ENCODE measurements at regions not wholly inside any gene's neighbourhood (a gene's known extent, or its start where the extent isn't known, plus 50 kb on each side); places are given as distances from the start of the nearest gene placed in this dataset.

DNA sequence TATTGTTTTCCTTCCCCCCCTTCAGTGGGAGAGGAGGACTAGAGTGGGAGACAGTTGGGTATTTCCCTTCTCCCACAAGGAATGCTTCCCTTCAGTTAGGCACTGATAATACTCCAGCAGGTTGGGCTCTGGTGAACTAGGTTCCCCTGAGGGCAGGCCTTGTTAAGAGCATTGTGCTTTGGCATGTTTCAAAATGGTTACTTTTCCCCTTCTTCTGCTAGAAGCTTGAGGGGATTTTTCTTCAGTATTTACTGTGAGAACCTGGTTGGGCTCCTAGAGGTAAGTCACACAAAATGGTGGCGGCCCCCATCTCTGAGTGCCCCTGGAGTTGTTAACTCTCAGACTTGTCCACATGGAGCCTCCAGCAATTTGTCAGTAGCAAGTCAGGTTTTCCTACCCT is 156.2 kb downstream of the CYB561 start:
- POLR2A ChIA-PET: no interaction called here
- no peaks in the 10 kb centered on the region for H3K36me3 ChIP-seq (ENCODE audit: control insufficient read depth, insufficient read depth, low read length)
- no peak overlapping the region for H3K4me3 ChIP-seq (ENCODE audit: low read depth, low read length)
- CTCF ChIA-PET: interaction anchor here (2.1 kb wide), 1 partner anchor 26 kb away, joined by 7 read pairs; no protein-coding TSS in a partner anchor
- no peaks in the 10 kb centered on the region for H3K27me3 ChIP-seq (ENCODE audit: control insufficient read depth, insufficient read depth, low read length)
- no peak for DNase-seq (ENCODE audit: low read depth)
- TF ChIP-seq CTCF (IDR thresholded peaks at IDR 0.05; ENCODE audit: insufficient read depth, low read depth, low read length): no peak

GRCh38 chr17:63290351-63290750 is 155.8 kb downstream of the CYB561 start:
- Histone ChIP-seq H3K27me3 (ENCODE audit: control insufficient read depth, insufficient read depth, low read length) (no peaks in the 10 kb centered on the region), H3K4me3 (ENCODE audit: low read depth, low read length) (no peak overlapping the region), H3K36me3 (ENCODE audit: control insufficient read depth, insufficient read depth, low read length) (no peaks in the 10 kb centered on the region)
- TF ChIP-seq CTCF (IDR thresholded peaks at IDR 0.05; ENCODE audit: insufficient read depth, low read depth, low read length): no peak
- no peak for DNase-seq (ENCODE audit: low read depth)
- ChIA-PET POLR2A (no interaction called here), CTCF (interaction anchor here (2.1 kb wide), 1 partner anchor 26 kb away, joined by 7 read pairs; no protein-coding TSS in a partner anchor)

DNA sequence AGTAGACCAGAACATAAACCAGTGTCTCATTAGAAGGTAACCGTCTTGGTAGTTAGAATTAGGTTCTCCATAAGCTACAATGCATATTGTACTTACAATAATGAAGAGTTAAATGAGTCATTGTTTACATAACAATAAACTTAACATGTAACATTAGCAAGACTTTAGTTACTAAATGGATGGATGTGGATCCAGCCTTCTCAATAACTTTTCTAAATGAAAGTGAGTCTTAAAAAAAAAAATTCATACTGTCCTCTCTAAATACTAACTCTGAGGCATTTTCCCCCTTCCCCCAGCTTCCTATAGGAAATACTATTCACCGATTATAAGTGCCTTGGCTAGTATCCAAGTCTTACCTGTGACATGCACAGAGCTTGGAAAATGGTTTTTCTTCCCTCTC is 155.3 kb downstream of the CYB561 start:
- H3K36me3 ChIP-seq (ENCODE audit: control insufficient read depth, insufficient read depth, low read length): no peaks in the 10 kb centered on the region
- ChIA-PET CTCF (interaction anchor here (2.1 kb wide), 1 partner anchor 26 kb away, joined by 7 read pairs; no protein-coding TSS in a partner anchor), POLR2A (no interaction called here)
- no peak for DNase-seq (ENCODE audit: low read depth)
- no peak for TF ChIP-seq CTCF (IDR thresholded peaks at IDR 0.05; ENCODE audit: insufficient read depth, low read depth, low read length)
- no peaks in the 10 kb centered on the region for H3K27me3 ChIP-seq (ENCODE audit: control insufficient read depth, insufficient read depth, low read length)
- no peak overlapping the region for H3K4me3 ChIP-seq (ENCODE audit: low read depth, low read length)

DNA sequence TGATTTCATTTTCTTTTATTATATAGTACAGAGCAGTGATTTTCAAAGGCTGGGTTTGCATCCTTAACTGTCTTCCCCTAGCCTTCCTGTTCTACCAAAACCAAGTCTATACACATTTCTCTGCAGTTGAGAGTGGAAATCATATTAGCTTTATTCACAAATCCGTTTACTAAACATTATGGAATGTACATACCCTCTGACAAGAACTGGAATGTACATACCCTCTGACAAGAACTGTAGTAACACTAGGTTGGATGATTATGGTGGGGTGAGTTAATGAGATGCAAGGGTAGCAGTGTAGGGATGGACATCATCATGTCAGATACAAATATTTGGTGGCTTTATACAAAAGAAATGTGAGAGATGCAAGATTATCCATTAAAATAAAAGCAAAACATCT is 154.8 kb downstream of the CYB561 start:
- ChIA-PET CTCF (interaction anchor here (2.1 kb wide), 1 partner anchor 25 kb away, joined by 7 read pairs; no protein-coding TSS in a partner anchor), POLR2A (no interaction called here)
- no peak for TF ChIP-seq CTCF (IDR thresholded peaks at IDR 0.05; ENCODE audit: insufficient read depth, low read depth, low read length)
- Histone ChIP-seq H3K27me3 (ENCODE audit: control insufficient read depth, insufficient read depth, low read length) (no peaks in the 10 kb centered on the region), H3K4me3 (ENCODE audit: low read depth, low read length) (no peak overlapping the region), H3K36me3 (ENCODE audit: control insufficient read depth, insufficient read depth, low read length) (no peaks in the 10 kb centered on the region)
- DNase-seq (ENCODE audit: low read depth): no peak

DNA sequence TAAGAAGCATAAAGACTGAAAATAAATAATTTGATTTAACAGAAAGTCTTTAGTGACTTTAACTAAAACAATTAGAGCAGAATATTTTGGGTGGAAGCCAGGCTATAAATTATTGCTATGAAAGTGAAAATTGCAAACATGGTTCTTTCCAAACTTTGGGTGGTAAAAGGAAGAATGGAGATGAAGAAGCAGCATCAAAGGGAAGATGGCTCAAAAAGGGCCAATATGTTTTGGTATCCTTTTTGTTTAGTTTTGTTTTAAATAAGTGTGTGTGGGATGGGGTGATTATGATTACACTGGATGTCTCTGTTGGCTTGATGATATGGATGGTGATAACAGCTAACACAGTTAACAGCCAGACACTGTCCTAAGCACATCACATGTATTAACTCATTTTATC is 153.7 kb downstream of the CYB561 start:
- no peak for TF ChIP-seq CTCF (IDR thresholded peaks at IDR 0.05; ENCODE audit: insufficient read depth, low read depth, low read length)
- Histone ChIP-seq H3K36me3 (ENCODE audit: control insufficient read depth, insufficient read depth, low read length) (no peaks in the 10 kb centered on the region), H3K27me3 (ENCODE audit: control insufficient read depth, insufficient read depth, low read length) (no peaks in the 10 kb centered on the region), H3K4me3 (ENCODE audit: low read depth, low read length) (no peak overlapping the region)
- POLR2A ChIA-PET: no interaction called here
- CTCF ChIA-PET: no interaction called here
- DNase-seq (ENCODE audit: low read depth): no peak

All from BJ (cell line).